ENCODE measurements at regions not wholly inside any gene's neighbourhood (a gene's known extent, or its start where the extent isn't known, plus 50 kb on each side); places are given as distances from the start of the nearest gene placed in this dataset.
"Not testable (repeated sequence)": the region's sequence is repeated elsewhere in the genome, so short reads cannot be mapped to it uniquely, and the experiment has no call there.

GRCh38 chr13:76297331-76297730 lies 588.9 kb downstream of the KCTD12 start:
- no peak for DNase-seq (ENCODE audit: low read depth in 3 of 3, low spot score in 1 of 3)

GRCh38 chr13:76296751-76297150 lies 589.5 kb downstream of the KCTD12 start:
- no peak for DNase-seq (ENCODE audit: low read depth in 3 of 3, low spot score in 1 of 3)

GRCh38 chr13:76295020-76295419 lies 591.2 kb downstream of the KCTD12 start:
- DNase-seq (ENCODE audit: low read depth in 3 of 3, low spot score in 1 of 3), result not testable (repeated sequence)

- no peak for DNase-seq (ENCODE audit: low read depth in 3 of 3, low spot score in 1 of 3)
These were observed 592.5 kb downstream of the KCTD12 start for GRCh38 chr13:76293751-76294150.

- no peak for DNase-seq (ENCODE audit: low read depth in 3 of 3, low spot score in 1 of 3)
These were observed 592.9 kb downstream of the KCTD12 start for GRCh38 chr13:76293346-76293745.

GRCh38 chr13:76292726-76293125 lies 593.5 kb downstream of the KCTD12 start:
- DNase-seq (ENCODE audit: low read depth in 3 of 3, low spot score in 1 of 3), result no peak

- no peak for DNase-seq (ENCODE audit: low read depth in 3 of 3, low spot score in 1 of 3)
These were observed 594.2 kb downstream of the KCTD12 start for GRCh38 chr13:76292031-76292430.

- no peak for DNase-seq (ENCODE audit: low read depth in 3 of 3, low spot score in 1 of 3)
These were observed 596.6 kb downstream of the KCTD12 start for GRCh38 chr13:76289558-76289957.

GRCh38 chr13:76286178-76286577 lies 600.0 kb downstream of the KCTD12 start:
- no peak for DNase-seq (ENCODE audit: low read depth in 3 of 3, low spot score in 1 of 3)

GRCh38 chr13:76285463-76285862 lies 600.7 kb downstream of the KCTD12 start:
- no peak for DNase-seq (ENCODE audit: low read depth in 3 of 3, low spot score in 1 of 3)

- not testable (repeated sequence) for DNase-seq (ENCODE audit: low read depth in 3 of 3, low spot score in 1 of 3)
These were observed 606.4 kb downstream of the KCTD12 start for GRCh38 chr13:76279766-76280165.

GRCh38 chr13:76271728-76272232 lies 614.4 kb downstream of the KCTD12 start:
- DNase-seq (ENCODE audit: low read depth in 3 of 3, low spot score in 1 of 3), result no peak

- not testable (repeated sequence) for DNase-seq (ENCODE audit: low read depth in 3 of 3, low spot score in 1 of 3)
These were observed 617.9 kb downstream of the KCTD12 start for GRCh38 chr13:76268307-76268706.

GRCh38 chr13:76267216-76267615 lies 619.0 kb downstream of the KCTD12 start:
- no peak for DNase-seq (ENCODE audit: low read depth in 3 of 3, low spot score in 1 of 3)

- no peak for DNase-seq (ENCODE audit: low read depth in 3 of 3, low spot score in 1 of 3)
These were observed 619.6 kb downstream of the KCTD12 start for GRCh38 chr13:76266561-76266960.

- no peak for DNase-seq (ENCODE audit: low read depth in 3 of 3, low spot score in 1 of 3)
These were observed 614.1 kb downstream of the LMO7 start for GRCh38 chr13:76250211-76250610.

GRCh38 chr13:76245920-76246319 lies 609.8 kb downstream of the LMO7 start:
- DNase-seq (ENCODE audit: low read depth in 3 of 3, low spot score in 1 of 3), result no peak

GRCh38 chr13:76245211-76245610 lies 609.1 kb downstream of the LMO7 start:
- no peak for DNase-seq (ENCODE audit: low read depth in 3 of 3, low spot score in 1 of 3)

GRCh38 chr13:76243120-76243519 lies 607.0 kb downstream of the LMO7 start:
- DNase-seq (ENCODE audit: low read depth in 3 of 3, low spot score in 1 of 3), result not testable (repeated sequence)

GRCh38 chr13:76239031-76239680 lies 603.0 kb downstream of the LMO7 start:
- no peak for DNase-seq (ENCODE audit: low read depth in 3 of 3, low spot score in 1 of 3)

- no peak for DNase-seq (ENCODE audit: low read depth in 3 of 3, low spot score in 1 of 3)
These were observed 595.5 kb downstream of the LMO7 start for GRCh38 chr13:76231522-76232167.

GRCh38 chr13:76229281-76229680 lies 593.2 kb downstream of the LMO7 start:
- no peak for DNase-seq (ENCODE audit: low read depth in 3 of 3, low spot score in 1 of 3)

GRCh38 chr13:76226941-76227340 lies 590.8 kb downstream of the LMO7 start:
- DNase-seq (ENCODE audit: low read depth in 3 of 3, low spot score in 1 of 3), result no peak

All from stimulated activated CD4-positive, alpha-beta T cell treated with anti-CD3 and anti-CD28 coated beads, TNF-alpha, amount 100 ng/mL, for 1 hour (primary cell).